ENCODE measurements at regions not wholly inside any gene's neighbourhood (a gene's known extent, or its start where the extent isn't known, plus 50 kb on each side); places are given as distances from the start of the nearest gene placed in this dataset.

GRCh38 chr6:47144306-47144705 is 102.2 kb upstream of the ADGRF1 start:
- Histone ChIP-seq H3K4me1 (ENCODE audit: control insufficient read depth, extremely low read depth, insufficient read depth, low read length) (no peaks in the 10 kb centered on the region), H3K79me2 (ENCODE audit: control insufficient read depth, insufficient read depth, low read length) (no peaks in the 10 kb centered on the region), H3K36me3 (ENCODE audit: control insufficient read depth in 2 of 2, extremely low read depth in 1 of 2, insufficient read depth in 2 of 2, low read length in 2 of 2) (no peaks in the 10 kb centered on the region), H3K27me3 (ENCODE audit: control insufficient read depth in 2 of 2, insufficient read depth in 2 of 2, low read length in 2 of 2) (no peaks in the 10 kb centered on the region), H2AFZ (ENCODE audit: low read depth, low read length) (no peak overlapping the region), H3K4me3 (replicated peaks in 1 of 3; ENCODE audit: insufficient read depth in 1 of 3, low read depth in 1 of 3, low read length in 3 of 3) (no peak overlapping the region), H3K4me2 (ENCODE audit: insufficient read depth, low read length) (no peak overlapping the region), H3K9ac (replicated peaks; ENCODE audit: extremely low read depth, insufficient read depth, low read length) (no peak overlapping the region), H3K27ac (ENCODE audit: insufficient read depth, low read depth, low read length) (no peak overlapping the region), H3K9me3 (replicated peaks; ENCODE audit: control insufficient read depth, insufficient read depth, low read length) (no peaks in the 10 kb centered on the region), H4K20me1 (replicated peaks; ENCODE audit: control insufficient read depth, extremely low read depth, insufficient read depth, low read length) (no peaks in the 10 kb centered on the region), H3K9me1 (replicated peaks; ENCODE audit: control insufficient read depth, extremely low read depth, insufficient read depth, low read length) (no peaks in the 10 kb centered on the region)
- ChIA-PET POLR2A (no interaction called here), CTCF (no interaction called here)
- no peak for TF ChIP-seq FOS (IDR thresholded peaks at IDR 0.05; ENCODE audit: borderline replicate concordance, insufficient read depth, low read length)
- no peak for TF ChIP-seq MAX (IDR thresholded peaks at IDR 0.05; ENCODE audit: insufficient read depth, insufficient read length)
- TF ChIP-seq, protein P1, sequence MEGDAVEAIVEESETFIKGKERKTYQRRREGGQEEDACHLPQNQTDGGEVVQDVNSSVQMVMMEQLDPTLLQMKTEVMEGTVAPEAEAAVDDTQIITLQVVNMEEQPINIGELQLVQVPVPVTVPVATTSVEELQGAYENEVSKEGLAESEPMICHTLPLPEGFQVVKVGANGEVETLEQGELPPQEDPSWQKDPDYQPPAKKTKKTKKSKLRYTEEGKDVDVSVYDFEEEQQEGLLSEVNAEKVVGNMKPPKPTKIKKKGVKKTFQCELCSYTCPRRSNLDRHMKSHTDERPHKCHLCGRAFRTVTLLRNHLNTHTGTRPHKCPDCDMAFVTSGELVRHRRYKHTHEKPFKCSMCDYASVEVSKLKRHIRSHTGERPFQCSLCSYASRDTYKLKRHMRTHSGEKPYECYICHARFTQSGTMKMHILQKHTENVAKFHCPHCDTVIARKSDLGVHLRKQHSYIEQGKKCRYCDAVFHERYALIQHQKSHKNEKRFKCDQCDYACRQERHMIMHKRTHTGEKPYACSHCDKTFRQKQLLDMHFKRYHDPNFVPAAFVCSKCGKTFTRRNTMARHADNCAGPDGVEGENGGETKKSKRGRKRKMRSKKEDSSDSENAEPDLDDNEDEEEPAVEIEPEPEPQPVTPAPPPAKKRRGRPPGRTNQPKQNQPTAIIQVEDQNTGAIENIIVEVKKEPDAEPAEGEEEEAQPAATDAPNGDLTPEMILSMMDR (IDR thresholded peaks at IDR 0.05; ENCODE audit: extremely low read depth in 1 of 2, insufficient read depth in 1 of 2, low read depth in 1 of 2, low read length in 2 of 2), result no peak
- TF ChIP-seq GATA2 (IDR thresholded peaks at IDR 0.05; ENCODE audit: insufficient read depth, insufficient read length, low read depth, low read length), result no peak
- no peak for TF ChIP-seq JUN (IDR thresholded peaks at IDR 0.05; ENCODE audit: borderline replicate concordance, insufficient read depth, insufficient read length, low read depth)
- no peak for TF ChIP-seq POLR2A (IDR thresholded peaks at IDR 0.05; ENCODE audit: low read depth, low read length)
- no peak for TF ChIP-seq MYC (IDR thresholded peaks at IDR 0.05; ENCODE audit: low read depth, low read length)
- no peak for TF ChIP-seq EZH2 (IDR thresholded peaks at IDR 0.05; ENCODE audit: borderline replicate concordance, low read depth, low read length, severe bottlenecking)
- TF ChIP-seq POLR2AphosphoS5 (IDR thresholded peaks at IDR 0.05; ENCODE audit: insufficient read depth, low read depth, low read length), result no peak
- BruUV-seq (replicated peaks), result no TSS peak
- dilution Hi-C loops (cut with MboI; ENCODE audit: extremely low pct_ligation_motif_present, low sequenced_read_pairs), result no loop called here
- FAIRE-seq (no peak), DNase-seq (ENCODE audit: low read depth, low spot score) (no peak)
- intact Hi-C loops (cut with micrococcal nuclease), result no loop called here
